SK-N-SH (cell line): ENCODE measurements at regions not wholly inside any gene's neighbourhood (a gene's known extent, or its start where the extent isn't known, plus 50 kb on each side); places are given as distances from the start of the nearest gene placed in this dataset.

Experiments
- CTCF ChIA-PET: fragments of 300-600, 350-600 bp; formaldehyde crosslinking; extraction: SDS; loops from one replicate; lab custom pipeline; 2021; lab: Yijun Ruan, JAX
- POLR2A ChIA-PET: fragments of 350-600 bp; sonication (Branson Sonifier 250); formaldehyde crosslinking; extraction: SDS; loops from one replicate; lab custom pipeline; 2020; ENCODE audit warnings: antibody characterized with exemption, inconsistent platforms; lab: Yijun Ruan, JAX
- DNase-seq: peaks from one replicate; pipeline ENCODE4 v3.0.0; 2012
- H2AFZ ChIP-seq: fragments of 200-600 bp; sonication (generic); 2 replicates; pipeline ENCODE4 v1.8.1; 2016; ENCODE audit warnings: antibody characterized with exemption, mild to moderate bottlenecking, low read depth
- H3F3A ChIP-seq: fragments of 200-600 bp; sonication (generic); replicated peaks from 2 replicates; pipeline ENCODE3; 2016; ENCODE audit warnings: antibody characterized with exemption, mild to moderate bottlenecking; ENCODE audit not compliant: insufficient read depth
- H3K27ac ChIP-seq, 2 experiments: fragments of 200-500 bp in 1 of 2; fragments of 200-600 bp in 1 of 2; sonication (Bioruptor generic) in 1 of 2; sonication (generic), shearing (Covaris generic) in 1 of 2; 2 replicates each; pipeline versions ENCODE4 v1.5.1 to v1.6.1; 2014 to 2016; ENCODE audit warnings: low read depth in 2 of 2, inconsistent platforms in 1 of 2, low read length in 1 of 2, mild to moderate bottlenecking in 1 of 2, mixed read lengths in 1 of 2
- H3K27me3 ChIP-seq: fragments of 200-600 bp; sonication (generic), shearing (Covaris generic); 2 replicates; pipeline ENCODE4 v1.6.1; 2016; ENCODE audit warnings: mixed run types; ENCODE audit not compliant: insufficient read depth
- H3K36me3 ChIP-seq, 2 experiments: fragments of 200-500 bp in 1 of 2; fragments of 200-600 bp in 1 of 2; sonication (Bioruptor generic) in 1 of 2; sonication (generic) in 1 of 2; replicated peaks in 1 of 2; 2 replicates each; pipeline versions ENCODE3 to v1.5.1; 2014 to 2016; ENCODE audit warnings: low read length in 1 of 2, mild to moderate bottlenecking in 1 of 2; ENCODE audit not compliant: insufficient read depth in 2 of 2, control insufficient read depth in 1 of 2
- H3K4me1 ChIP-seq, 2 experiments: fragments of 200-500 bp in 1 of 2; fragments of 200-600 bp in 1 of 2; sonication (Bioruptor generic) in 1 of 2; sonication (generic), shearing (Covaris generic) in 1 of 2; 2 replicates each; pipeline versions ENCODE4 v1.5.1 to v1.6.1; 2014 to 2016; ENCODE audit warnings: low read depth in 1 of 2, low read length in 1 of 2, mixed run types in 1 of 2; ENCODE audit not compliant: insufficient read depth in 2 of 2, control insufficient read depth in 1 of 2
- H3K4me2 ChIP-seq: fragments of 200-600 bp; sonication (generic), shearing (Covaris generic); 2 replicates; pipeline ENCODE4 v1.6.1; 2017; ENCODE audit warnings: mixed run types
- H3K4me3 ChIP-seq, 2 experiments: fragments of 200-500 bp in 1 of 2; fragments of 200-600 bp in 1 of 2; sonication (Bioruptor generic) in 1 of 2; sonication (generic), shearing (Covaris generic) in 1 of 2; 2 replicates each; pipeline versions ENCODE4 v1.5.1 to v1.8.1; 2014 to 2016; ENCODE audit warnings: low read depth in 2 of 2, inconsistent platforms in 1 of 2, low read length in 1 of 2, mild to moderate bottlenecking in 1 of 2, mixed read lengths in 1 of 2, moderate library complexity in 1 of 2
- H3K79me2 ChIP-seq: fragments of 200-600 bp; sonication (generic); 2 replicates; pipeline ENCODE4 v1.8.1; 2017; ENCODE audit warnings: mild to moderate bottlenecking; ENCODE audit not compliant: insufficient read depth
- H3K9ac ChIP-seq: fragments of 200-600 bp; sonication (generic); 2 replicates; pipeline ENCODE4 v1.6.1; 2017; ENCODE audit warnings: mixed run types
- H3K9me2 ChIP-seq: fragments of 200-600 bp; sonication (generic); 2 replicates; pipeline ENCODE4 v1.6.1; 2017; ENCODE audit warnings: mixed run types
- H3K9me3 ChIP-seq: fragments of 200-600 bp; sonication (generic); 2 replicates; pipeline ENCODE4 v1.6.1; 2017; ENCODE audit warnings: mixed run types, mild to moderate bottlenecking, moderate library complexity
- H4K20me1 ChIP-seq: fragments of 200-600 bp; sonication (generic); 2 replicates; pipeline ENCODE4 v1.6.1; 2017; ENCODE audit warnings: mild to moderate bottlenecking, mixed run types; ENCODE audit not compliant: insufficient read depth
- EP300 ChIP-seq, 2 experiments: IDR thresholded peaks; 2 replicates each; pipeline versions ENCODE4 v1.4.0 to v1.6.1; 2012; ENCODE audit warnings: borderline replicate concordance in 1 of 2, low read depth in 1 of 2, low read length in 1 of 2
- EZH2phosphoT487 ChIP-seq: fragments of 200-600 bp; sonication (generic); IDR thresholded peaks from 2 replicates; pipeline ENCODE4 v1.6.1; 2017; ENCODE audit warnings: low read depth, mixed run types, mild to moderate bottlenecking, antibody characterized with exemption, moderate library complexity, borderline replicate concordance
- FOSL2 ChIP-seq: IDR thresholded peaks from 2 replicates; pipeline ENCODE4 v1.4.0; 2012; ENCODE audit warnings: low read depth, mild to moderate bottlenecking, moderate library complexity, borderline replicate concordance
- FOXJ3 ChIP-seq: sonication (generic); formaldehyde crosslinking; IDR thresholded peaks from 2 replicates; pipeline ENCODE4 v1.5.1; 2020; ENCODE audit warnings: mild to moderate bottlenecking, missing genetic modification reagents
- GATA2 ChIP-seq: sonication (generic); formaldehyde crosslinking; IDR thresholded peaks from 2 replicates; pipeline ENCODE4 v1.5.0; 2020; ENCODE audit warnings: mild to moderate bottlenecking, missing genetic modification reagents
- IRF3 ChIP-seq: fragments of 150-350 bp; IDR thresholded peaks from 2 replicates; pipeline ENCODE4 v1.6.1; 2016; ENCODE audit warnings: mild to moderate bottlenecking, low read depth, low read length
- JUND ChIP-seq: IDR thresholded peaks from 2 replicates; pipeline ENCODE4 v1.4.0; 2012
- MEF2A ChIP-seq: IDR thresholded peaks from 2 replicates; pipeline ENCODE4 v1.4.0; 2012; ENCODE audit warnings: low read depth, borderline replicate concordance
- MXI1 ChIP-seq: IDR thresholded peaks from 2 replicates; pipeline ENCODE4 v1.6.1; 2012; ENCODE audit warnings: mild to moderate bottlenecking, low read depth, low read length, improper control_type of control experiment
- NFIC ChIP-seq: IDR thresholded peaks from 2 replicates; pipeline ENCODE4 v1.4.0; 2012; ENCODE audit warnings: borderline replicate concordance
- RXRA ChIP-seq: IDR thresholded peaks from 2 replicates; pipeline ENCODE4 v1.4.0; 2012; ENCODE audit warnings: low read depth, mild to moderate bottlenecking, borderline replicate concordance
- TAF1 ChIP-seq: IDR thresholded peaks from 2 replicates; pipeline ENCODE4 v1.6.1; 2012; ENCODE audit warnings: low read depth, mild to moderate bottlenecking, low read length, moderate library complexity, borderline replicate concordance
- TCF12 ChIP-seq: IDR thresholded peaks from 2 replicates; pipeline ENCODE4 v1.4.0; 2012
- USF2 ChIP-seq: fragments of 150-350 bp; IDR thresholded peaks from 2 replicates; pipeline ENCODE4 v1.6.1; 2017; ENCODE audit warnings: antibody characterized with exemption, low read length, low read depth, borderline replicate concordance
- WGBS: methylation state at CpG from one replicate; pipeline ENCODE4 v1.1.6; 2017; ENCODE audit warnings: low lambda C conversion rate; 5-methylcytosine and 5-hydroxymethylcytosine counted together
- TF ChIP-seq, protein P1 (sequence below): IDR thresholded peaks from 2 replicates; pipeline ENCODE4 v1.4.0; 2012; ENCODE audit warnings: low read depth
- TF ChIP-seq, protein P2 (sequence below): fragments of 200-600 bp; sonication (generic); IDR thresholded peaks from 2 replicates; pipeline ENCODE4 v1.6.1; 2017; ENCODE audit warnings: antibody characterized with exemption, mild to moderate bottlenecking, moderate library complexity
- TF ChIP-seq, protein P3 (sequence below): IDR thresholded peaks from 2 replicates; pipeline ENCODE4; 2012
- TF ChIP-seq, protein P4 (sequence below): IDR thresholded peaks from 2 replicates; pipeline ENCODE4 v1.6.1; 2012; ENCODE audit warnings: mild to moderate bottlenecking, low read depth, low read length, moderate library complexity
- TF ChIP-seq, protein P5 (sequence below): IDR thresholded peaks from 2 replicates; pipeline ENCODE4 v1.4.0; 2012; ENCODE audit warnings: low read depth, borderline replicate concordance

GRCh38 chr18:29087616-29088246, 910.8 kb upstream of the CDH2 start:
- no peaks in the 10 kb centered on the region for H3K36me3 ChIP-seq
- H3K9ac ChIP-seq = no peak overlapping the region
- no peaks in the 10 kb centered on the region for H3K27me3 ChIP-seq
- CTCF ChIA-PET = no interaction called here
- H4K20me1 ChIP-seq = no peaks in the 10 kb centered on the region
- no peaks in the 10 kb centered on the region for H3K9me2 ChIP-seq
- TF ChIP-seq, protein P1, sequence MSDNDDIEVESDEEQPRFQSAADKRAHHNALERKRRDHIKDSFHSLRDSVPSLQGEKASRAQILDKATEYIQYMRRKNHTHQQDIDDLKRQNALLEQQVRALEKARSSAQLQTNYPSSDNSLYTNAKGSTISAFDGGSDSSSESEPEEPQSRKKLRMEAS = no peak
- TF ChIP-seq, protein P2, sequence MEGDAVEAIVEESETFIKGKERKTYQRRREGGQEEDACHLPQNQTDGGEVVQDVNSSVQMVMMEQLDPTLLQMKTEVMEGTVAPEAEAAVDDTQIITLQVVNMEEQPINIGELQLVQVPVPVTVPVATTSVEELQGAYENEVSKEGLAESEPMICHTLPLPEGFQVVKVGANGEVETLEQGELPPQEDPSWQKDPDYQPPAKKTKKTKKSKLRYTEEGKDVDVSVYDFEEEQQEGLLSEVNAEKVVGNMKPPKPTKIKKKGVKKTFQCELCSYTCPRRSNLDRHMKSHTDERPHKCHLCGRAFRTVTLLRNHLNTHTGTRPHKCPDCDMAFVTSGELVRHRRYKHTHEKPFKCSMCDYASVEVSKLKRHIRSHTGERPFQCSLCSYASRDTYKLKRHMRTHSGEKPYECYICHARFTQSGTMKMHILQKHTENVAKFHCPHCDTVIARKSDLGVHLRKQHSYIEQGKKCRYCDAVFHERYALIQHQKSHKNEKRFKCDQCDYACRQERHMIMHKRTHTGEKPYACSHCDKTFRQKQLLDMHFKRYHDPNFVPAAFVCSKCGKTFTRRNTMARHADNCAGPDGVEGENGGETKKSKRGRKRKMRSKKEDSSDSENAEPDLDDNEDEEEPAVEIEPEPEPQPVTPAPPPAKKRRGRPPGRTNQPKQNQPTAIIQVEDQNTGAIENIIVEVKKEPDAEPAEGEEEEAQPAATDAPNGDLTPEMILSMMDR = no peak
- TF ChIP-seq, protein P3, sequence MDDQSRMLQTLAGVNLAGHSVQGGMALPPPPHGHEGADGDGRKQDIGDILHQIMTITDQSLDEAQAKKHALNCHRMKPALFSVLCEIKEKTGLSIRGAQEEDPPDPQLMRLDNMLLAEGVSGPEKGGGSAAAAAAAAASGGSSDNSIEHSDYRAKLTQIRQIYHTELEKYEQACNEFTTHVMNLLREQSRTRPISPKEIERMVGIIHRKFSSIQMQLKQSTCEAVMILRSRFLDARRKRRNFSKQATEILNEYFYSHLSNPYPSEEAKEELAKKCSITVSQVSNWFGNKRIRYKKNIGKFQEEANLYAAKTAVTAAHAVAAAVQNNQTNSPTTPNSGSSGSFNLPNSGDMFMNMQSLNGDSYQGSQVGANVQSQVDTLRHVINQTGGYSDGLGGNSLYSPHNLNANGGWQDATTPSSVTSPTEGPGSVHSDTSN = no peak
- TF ChIP-seq MXI1 (no peak), USF2 (no peak), TAF1 (no peak), EP300 (IDR thresholded peaks at IDR 0.05; ENCODE audit: borderline replicate concordance in 1 of 2, low read depth in 1 of 2, low read length in 1 of 2) (no peak), MEF2A (no peak), GATA2 (CRISPR knock-in tag) (no peak), RXRA (no peak), IRF3 (no peak), TCF12 (no peak), JUND (no peak), NFIC (no peak), EZH2phosphoT487 (no peak), FOXJ3 (CRISPR knock-in tag) (no peak), FOSL2 (no peak)
- TF ChIP-seq, protein P4, sequence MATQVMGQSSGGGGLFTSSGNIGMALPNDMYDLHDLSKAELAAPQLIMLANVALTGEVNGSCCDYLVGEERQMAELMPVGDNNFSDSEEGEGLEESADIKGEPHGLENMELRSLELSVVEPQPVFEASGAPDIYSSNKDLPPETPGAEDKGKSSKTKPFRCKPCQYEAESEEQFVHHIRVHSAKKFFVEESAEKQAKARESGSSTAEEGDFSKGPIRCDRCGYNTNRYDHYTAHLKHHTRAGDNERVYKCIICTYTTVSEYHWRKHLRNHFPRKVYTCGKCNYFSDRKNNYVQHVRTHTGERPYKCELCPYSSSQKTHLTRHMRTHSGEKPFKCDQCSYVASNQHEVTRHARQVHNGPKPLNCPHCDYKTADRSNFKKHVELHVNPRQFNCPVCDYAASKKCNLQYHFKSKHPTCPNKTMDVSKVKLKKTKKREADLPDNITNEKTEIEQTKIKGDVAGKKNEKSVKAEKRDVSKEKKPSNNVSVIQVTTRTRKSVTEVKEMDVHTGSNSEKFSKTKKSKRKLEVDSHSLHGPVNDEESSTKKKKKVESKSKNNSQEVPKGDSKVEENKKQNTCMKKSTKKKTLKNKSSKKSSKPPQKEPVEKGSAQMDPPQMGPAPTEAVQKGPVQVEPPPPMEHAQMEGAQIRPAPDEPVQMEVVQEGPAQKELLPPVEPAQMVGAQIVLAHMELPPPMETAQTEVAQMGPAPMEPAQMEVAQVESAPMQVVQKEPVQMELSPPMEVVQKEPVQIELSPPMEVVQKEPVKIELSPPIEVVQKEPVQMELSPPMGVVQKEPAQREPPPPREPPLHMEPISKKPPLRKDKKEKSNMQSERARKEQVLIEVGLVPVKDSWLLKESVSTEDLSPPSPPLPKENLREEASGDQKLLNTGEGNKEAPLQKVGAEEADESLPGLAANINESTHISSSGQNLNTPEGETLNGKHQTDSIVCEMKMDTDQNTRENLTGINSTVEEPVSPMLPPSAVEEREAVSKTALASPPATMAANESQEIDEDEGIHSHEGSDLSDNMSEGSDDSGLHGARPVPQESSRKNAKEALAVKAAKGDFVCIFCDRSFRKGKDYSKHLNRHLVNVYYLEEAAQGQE = no peak
- TF ChIP-seq, protein P5, sequence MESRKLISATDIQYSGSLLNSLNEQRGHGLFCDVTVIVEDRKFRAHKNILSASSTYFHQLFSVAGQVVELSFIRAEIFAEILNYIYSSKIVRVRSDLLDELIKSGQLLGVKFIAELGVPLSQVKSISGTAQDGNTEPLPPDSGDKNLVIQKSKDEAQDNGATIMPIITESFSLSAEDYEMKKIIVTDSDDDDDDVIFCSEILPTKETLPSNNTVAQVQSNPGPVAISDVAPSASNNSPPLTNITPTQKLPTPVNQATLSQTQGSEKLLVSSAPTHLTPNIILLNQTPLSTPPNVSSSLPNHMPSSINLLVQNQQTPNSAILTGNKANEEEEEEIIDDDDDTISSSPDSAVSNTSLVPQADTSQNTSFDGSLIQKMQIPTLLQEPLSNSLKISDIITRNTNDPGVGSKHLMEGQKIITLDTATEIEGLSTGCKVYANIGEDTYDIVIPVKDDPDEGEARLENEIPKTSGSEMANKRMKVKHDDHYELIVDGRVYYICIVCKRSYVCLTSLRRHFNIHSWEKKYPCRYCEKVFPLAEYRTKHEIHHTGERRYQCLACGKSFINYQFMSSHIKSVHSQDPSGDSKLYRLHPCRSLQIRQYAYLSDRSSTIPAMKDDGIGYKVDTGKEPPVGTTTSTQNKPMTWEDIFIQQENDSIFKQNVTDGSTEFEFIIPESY = no peak
- TF ChIP-seq, all 33 proteins: peak for 0
- Histone ChIP-seq H3K79me2 (no peaks in the 10 kb centered on the region), H3K4me2 (no peak overlapping the region), H3K27ac (no peak overlapping the region), H3K9me3 (no peaks in the 10 kb centered on the region), H3K4me3 (no peak overlapping the region), H3K4me1 (no peaks in the 10 kb centered on the region), H2AFZ (no peak overlapping the region), H3F3A (no peaks in the 10 kb centered on the region)
- DNase-seq = no peak
- POLR2A ChIA-PET = no interaction called here
- 85% methylated on average over 3 of the region's 3 CpGs for WGBS
